ENCODE measurements at regions not wholly inside any gene's neighbourhood (a gene's known extent, or its start where the extent isn't known, plus 50 kb on each side); places are given as distances from the start of the nearest gene placed in this dataset.

- Mint-ChIP-seq H3K27ac (ENCODE audit: unreplicated experiment) (no peak overlapping the region), H3K27me3 (ENCODE audit: low read depth) (peaks cover 8% of the 10 kb centered on the region), H3K9me3 (peaks cover 3% of the 10 kb centered on the region), H3K4me3 (no peak overlapping the region), H3K4me1 (no peaks in the 10 kb centered on the region), H3K36me3 (ENCODE audit: low read depth) (no peaks in the 10 kb centered on the region)
- no peak for DNase-seq (ENCODE audit: low read depth, low spot score)
- TF ChIP-seq CTCF (conservative IDR thresholded peaks at IDR 0.05) = no peak
Measured at GRCh38 chr6:48928937-48929336, 534.1 kb downstream of the MMUT start.

GRCh38 chr6:48922837-48923236 is 540.2 kb downstream of the MMUT start:
- no peaks in the 10 kb centered on the region for H3K36me3 Mint-ChIP-seq (ENCODE audit: low read depth)
- H3K27ac Mint-ChIP-seq (ENCODE audit: unreplicated experiment) = no peak overlapping the region
- H3K4me3 Mint-ChIP-seq = no peak overlapping the region
- DNase-seq (ENCODE audit: low read depth, low spot score) = no peak
- peaks cover 5% of the 10 kb centered on the region for H3K27me3 Mint-ChIP-seq (ENCODE audit: low read depth)
- H3K9me3 Mint-ChIP-seq = peaks cover 5% of the 10 kb centered on the region
- no peak for TF ChIP-seq CTCF (conservative IDR thresholded peaks at IDR 0.05)
- no peaks in the 10 kb centered on the region for H3K4me1 Mint-ChIP-seq

GRCh38 chr6:48919555-48919954 is 543.5 kb downstream of the MMUT start:
- peaks cover 4% of the 10 kb centered on the region for H3K9me3 Mint-ChIP-seq
- no peak for TF ChIP-seq CTCF (conservative IDR thresholded peaks at IDR 0.05)
- no peaks in the 10 kb centered on the region for H3K4me1 Mint-ChIP-seq
- DNase-seq (ENCODE audit: low read depth, low spot score) = no peak
- no peak overlapping the region for H3K27ac Mint-ChIP-seq (ENCODE audit: unreplicated experiment)
- no peaks in the 10 kb centered on the region for H3K27me3 Mint-ChIP-seq (ENCODE audit: low read depth)
- H3K4me3 Mint-ChIP-seq = no peak overlapping the region
- H3K36me3 Mint-ChIP-seq (ENCODE audit: low read depth) = no peaks in the 10 kb centered on the region

GRCh38 chr6:48917233-48917632 is 545.8 kb downstream of the MMUT start:
- Mint-ChIP-seq H3K9me3 (peaks cover 4% of the 10 kb centered on the region), H3K36me3 (ENCODE audit: low read depth) (no peaks in the 10 kb centered on the region), H3K27me3 (ENCODE audit: low read depth) (no peaks in the 10 kb centered on the region), H3K4me1 (no peaks in the 10 kb centered on the region), H3K27ac (ENCODE audit: unreplicated experiment) (no peak overlapping the region), H3K4me3 (no peak overlapping the region)
- TF ChIP-seq CTCF (conservative IDR thresholded peaks at IDR 0.05) = no peak
- DNase-seq (ENCODE audit: low read depth, low spot score) = no peak

- Mint-ChIP-seq H3K9me3 (peaks cover 4% of the 10 kb centered on the region), H3K4me3 (no peak overlapping the region), H3K27me3 (ENCODE audit: low read depth) (no peaks in the 10 kb centered on the region), H3K36me3 (ENCODE audit: low read depth) (no peaks in the 10 kb centered on the region), H3K27ac (ENCODE audit: unreplicated experiment) (no peak overlapping the region), H3K4me1 (no peaks in the 10 kb centered on the region)
- DNase-seq (ENCODE audit: low read depth, low spot score) = no peak
- TF ChIP-seq CTCF (conservative IDR thresholded peaks at IDR 0.05) = no peak
Measured at GRCh38 chr6:48916607-48917006, 546.4 kb downstream of the MMUT start.

- Mint-ChIP-seq H3K36me3 (ENCODE audit: low read depth) (no peaks in the 10 kb centered on the region), H3K27me3 (ENCODE audit: low read depth) (no peaks in the 10 kb centered on the region), H3K4me1 (no peaks in the 10 kb centered on the region), H3K9me3 (peaks cover 2% of the 10 kb centered on the region), H3K4me3 (no peak overlapping the region), H3K27ac (ENCODE audit: unreplicated experiment) (no peak overlapping the region)
- DNase-seq (ENCODE audit: low read depth, low spot score) = no peak
- peak; percentile 33 for TF ChIP-seq CTCF (conservative IDR thresholded peaks at IDR 0.05)
Measured at GRCh38 chr6:48915591-48915990, 547.5 kb downstream of the MMUT start.

Measured in neural crest cell (in vitro differentiated cells).